A549 (cell line): ENCODE measurements at regions not wholly inside any gene's neighbourhood (a gene's known extent, or its start where the extent isn't known, plus 50 kb on each side); places are given as distances from the start of the nearest gene placed in this dataset.

ENCODE experiments used
- ATAC-seq, 2 experiments: fragments of 200-7000 bp in 1 of 2; fragments of >200 bp in 1 of 2; cut with Nextera tagmentation in 1 of 2; cut with Tn5 transposase in 1 of 2; 3 replicates each; pipeline versions ENCODE4 v1.8.0 to v1.9.1; 2018 to 2020; ENCODE audit warnings: mild to moderate bottlenecking in 1 of 2, moderate library complexity in 1 of 2
- CTCF ChIA-PET: fragments of 300-600 bp; sonication (Branson Sonifier 250); formaldehyde crosslinking; extraction: SDS; loops from one replicate; lab custom pipeline; 2021; ENCODE audit warnings: antibody characterized with exemption, inconsistent platforms; lab: Yijun Ruan, JAX
- POLR2A ChIA-PET: fragments of 350-600 bp; formaldehyde crosslinking; extraction: SDS; loops from one replicate; lab custom pipeline; 2021; ENCODE audit warnings: antibody characterized with exemption, inconsistent platforms; lab: Yijun Ruan, JAX
- DNase-seq, 2 experiments: peaks; one replicate each; pipeline versions ENCODE4 v3.0.0 to v3.0.0-alpha.2; 2011 to 2016; ENCODE audit warnings: low read depth in 1 of 2, low spot score in 1 of 2
- FAIRE-seq: peaks from 2 replicates; lab custom pipeline; 2011; peaks lifted over from hg19 to GRCh38; lab: Jason Lieb, UNC
- H3K27ac ChIP-seq, 2 experiments: fragments of >200 bp; sonication (Bioruptor Twin); formaldehyde crosslinking; 3 replicates each; pipeline ENCODE4 v1.5.1; 2016 to 2017
- H3K4me1 ChIP-seq: fragments of >200 bp; sonication (Bioruptor Twin); formaldehyde crosslinking; 3 replicates; pipeline ENCODE4 v1.6.1; 2016
- H3K4me2 ChIP-seq: fragments of >200 bp; sonication (Bioruptor Twin); formaldehyde crosslinking; 3 replicates; pipeline ENCODE4 v1.6.1; 2016
- H3K4me3 ChIP-seq: fragments of >200 bp; sonication (Bioruptor Twin); formaldehyde crosslinking; 3 replicates; pipeline ENCODE4 v1.5.1; 2016
- H3K9me3 ChIP-seq: fragments of >200 bp; sonication (Bioruptor Twin); formaldehyde crosslinking; 3 replicates; pipeline ENCODE4 v1.6.1; 2016
- CBX2 ChIP-seq: fragments of 200-600 bp; sonication (generic); IDR thresholded peaks from 2 replicates; pipeline ENCODE4 v1.6.1; 2016; ENCODE audit warnings: low read depth, mild to moderate bottlenecking, borderline replicate concordance
- CHD2 ChIP-seq: fragments of 150-350 bp; IDR thresholded peaks from 2 replicates; pipeline ENCODE4 v1.6.1; 2014; ENCODE audit warnings: low read length; ENCODE audit not compliant: partially characterized antibody
- CHD4 ChIP-seq: fragments of 200-600 bp; sonication (generic); IDR thresholded peaks from 2 replicates; pipeline ENCODE4 v1.6.1; 2016; ENCODE audit warnings: antibody characterized with exemption, mild to moderate bottlenecking, borderline replicate concordance
- ESRRA ChIP-seq: fragments of 150-350 bp; IDR thresholded peaks from 2 replicates; pipeline ENCODE4 v1.6.1; 2014; ENCODE audit warnings: mild to moderate bottlenecking, low read length, borderline replicate concordance
- HOXA7 ChIP-seq: fragments of 250-450 bp; sonication (Bioruptor Pico); IDR thresholded peaks from 2 replicates; pipeline ENCODE4 v1.5.0; 2020; ENCODE audit warnings: mild to moderate bottlenecking, moderate library complexity
- HOXB13 ChIP-seq: fragments of 250-450 bp; sonication (Bioruptor Pico); IDR thresholded peaks from 2 replicates; pipeline ENCODE4 v1.5.0; 2020; ENCODE audit warnings: low read depth, mild to moderate bottlenecking, moderate library complexity
- JUNB ChIP-seq: fragments of >200 bp; sonication (Bioruptor Twin); formaldehyde crosslinking; IDR thresholded peaks from 2 replicates; pipeline ENCODE4 v1.6.1; 2016
- KDM5A ChIP-seq: fragments of 200-600 bp; sonication (generic); IDR thresholded peaks from 2 replicates; pipeline ENCODE4 v1.6.1; 2016; ENCODE audit warnings: antibody characterized with exemption, mild to moderate bottlenecking
- MAFK ChIP-seq: fragments of 450-650 bp; IDR thresholded peaks from 2 replicates; pipeline ENCODE4 v1.6.1; 2014; ENCODE audit not compliant: partially characterized antibody
- NPAS2 ChIP-seq: fragments of 250-450 bp; sonication (Bioruptor Pico); IDR thresholded peaks from 2 replicates; pipeline ENCODE4 v1.8.0; 2022; ENCODE audit warnings: mild to moderate bottlenecking, moderate library complexity, borderline replicate concordance
- NR3C1 ChIP-seq: fragments of >200 bp; sonication (Bioruptor Twin); formaldehyde crosslinking; IDR thresholded peaks from 3 replicates; pipeline ENCODE4 v1.6.1; 2017
- POLR2AphosphoS2 ChIP-seq: conservative IDR thresholded peaks from 2 replicates; pipeline ENCODE4 v1.6.1; 2012; ENCODE audit warnings: low read length, improper control_type of control experiment, inconsistent platforms
- RAD21 ChIP-seq, 2 experiments: fragments of >200 bp in 1 of 2; sonication (Bioruptor Twin) in 1 of 2; formaldehyde crosslinking in 1 of 2; IDR thresholded peaks in 1 of 2; conservative IDR thresholded peaks in 1 of 2; 2 replicates in 1 of 2; 3 replicates in 1 of 2; pipeline ENCODE4 v1.6.1; 2012 to 2018; ENCODE audit warnings: inconsistent platforms in 1 of 2
- RARB ChIP-seq: fragments of 250-450 bp; sonication (Bioruptor Pico); IDR thresholded peaks from 2 replicates; pipeline ENCODE4 v1.8.0; 2021; ENCODE audit warnings: mild to moderate bottlenecking, moderate library complexity
- SMC3 ChIP-seq: fragments of >200 bp; sonication (Bioruptor Twin); formaldehyde crosslinking; IDR thresholded peaks from 3 replicates; pipeline ENCODE4 v1.6.1; 2018; ENCODE audit warnings: inconsistent platforms
- TP53 ChIP-seq: fragments of 250-450 bp; sonication (Bioruptor Pico); IDR thresholded peaks from 2 replicates; pipeline ENCODE4 v1.5.0; 2021; ENCODE audit warnings: mild to moderate bottlenecking, moderate library complexity
- ZFP36 ChIP-seq: fragments of 450-650 bp; IDR thresholded peaks from 2 replicates; pipeline ENCODE4 v1.6.1; 2014; ENCODE audit warnings: borderline replicate concordance; ENCODE audit not compliant: partially characterized antibody
- WGBS: methylation state at CpG from one replicate; pipeline ENCODE4 v1.1.6; 2017; ENCODE audit errors: missing lambda C conversion rate; 5-methylcytosine and 5-hydroxymethylcytosine counted together
- TF ChIP-seq, protein P1 (sequence below): fragments of >200 bp; sonication (Bioruptor Twin); formaldehyde crosslinking; IDR thresholded peaks from 3 replicates; pipeline ENCODE4 v1.6.1; 2016
- TF ChIP-seq, protein P2 (sequence below): fragments of 250-450 bp; sonication (Bioruptor Pico); IDR thresholded peaks from 2 replicates; pipeline ENCODE4 v1.5.0; 2020; ENCODE audit warnings: low read depth, mild to moderate bottlenecking, moderate library complexity
- TF ChIP-seq, protein P3 (sequence below): fragments of 200-600 bp; sonication (generic); IDR thresholded peaks from 2 replicates; pipeline ENCODE4 v1.6.1; 2016; ENCODE audit warnings: antibody characterized with exemption, mild to moderate bottlenecking, moderate library complexity

DNA sequence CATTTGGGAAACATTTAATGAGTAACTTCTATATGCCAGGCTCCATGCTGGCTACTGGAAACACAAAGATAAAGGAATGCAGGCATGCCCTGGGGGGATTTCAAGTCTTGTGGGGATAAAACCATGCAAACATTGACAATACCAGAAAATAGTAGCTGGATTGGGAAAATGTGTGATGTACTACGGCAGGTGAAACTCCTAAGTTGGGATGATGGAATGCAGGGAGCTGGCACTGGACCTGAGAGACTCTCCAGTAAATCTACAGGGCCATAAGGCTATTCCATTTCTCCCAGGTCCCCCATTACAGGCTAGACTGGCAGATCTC, 68.2 kb upstream of the NTRK3 start:
- H3K4me1 ChIP-seq: no peaks in the 10 kb centered on the region
- ATAC-seq: no peak
- no peak overlapping the region for H3K27ac ChIP-seq
- CTCF ChIA-PET: no interaction called here
- no peak for TF ChIP-seq HOXA7 (CRISPR knock-in tag)
- no peak for TF ChIP-seq POLR2AphosphoS2
- TF ChIP-seq TP53 (CRISPR knock-in tag): no peak
- no peak for TF ChIP-seq ZFP36
- no peak for TF ChIP-seq MAFK
- TF ChIP-seq, protein P1, sequence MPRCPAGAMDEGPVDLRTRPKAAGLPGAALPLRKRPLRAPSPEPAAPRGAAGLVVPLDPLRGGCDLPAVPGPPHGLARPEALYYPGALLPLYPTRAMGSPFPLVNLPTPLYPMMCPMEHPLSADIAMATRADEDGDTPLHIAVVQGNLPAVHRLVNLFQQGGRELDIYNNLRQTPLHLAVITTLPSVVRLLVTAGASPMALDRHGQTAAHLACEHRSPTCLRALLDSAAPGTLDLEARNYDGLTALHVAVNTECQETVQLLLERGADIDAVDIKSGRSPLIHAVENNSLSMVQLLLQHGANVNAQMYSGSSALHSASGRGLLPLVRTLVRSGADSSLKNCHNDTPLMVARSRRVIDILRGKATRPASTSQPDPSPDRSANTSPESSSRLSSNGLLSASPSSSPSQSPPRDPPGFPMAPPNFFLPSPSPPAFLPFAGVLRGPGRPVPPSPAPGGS: no peak
- no peak for TF ChIP-seq ESRRA
- no peak for TF ChIP-seq RAD21 (conservative IDR thresholded peaks at IDR 0.05 in 1 of 2, IDR thresholded peaks at IDR 0.05 in 1 of 2)
- TF ChIP-seq, protein P2, sequence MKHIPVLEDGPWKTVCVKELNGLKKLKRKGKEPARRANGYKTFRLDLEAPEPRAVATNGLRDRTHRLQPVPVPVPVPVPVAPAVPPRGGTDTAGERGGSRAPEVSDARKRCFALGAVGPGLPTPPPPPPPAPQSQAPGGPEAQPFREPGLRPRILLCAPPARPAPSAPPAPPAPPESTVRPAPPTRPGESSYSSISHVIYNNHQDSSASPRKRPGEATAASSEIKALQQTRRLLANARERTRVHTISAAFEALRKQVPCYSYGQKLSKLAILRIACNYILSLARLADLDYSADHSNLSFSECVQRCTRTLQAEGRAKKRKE (CRISPR knock-in tag): no peak
- no peak for TF ChIP-seq CHD2
- TF ChIP-seq NPAS2: no peak
- TF ChIP-seq NR3C1: no peak
- H3K4me2 ChIP-seq: no peak overlapping the region
- no peaks in the 10 kb centered on the region for H3K9me3 ChIP-seq
- POLR2A ChIA-PET: no interaction called here
- FAIRE-seq: no peak
- WGBS: 18% methylated on average over 1 of the region's 1 CpG
- no peak for DNase-seq
- H3K4me3 ChIP-seq: no peak overlapping the region

DNA sequence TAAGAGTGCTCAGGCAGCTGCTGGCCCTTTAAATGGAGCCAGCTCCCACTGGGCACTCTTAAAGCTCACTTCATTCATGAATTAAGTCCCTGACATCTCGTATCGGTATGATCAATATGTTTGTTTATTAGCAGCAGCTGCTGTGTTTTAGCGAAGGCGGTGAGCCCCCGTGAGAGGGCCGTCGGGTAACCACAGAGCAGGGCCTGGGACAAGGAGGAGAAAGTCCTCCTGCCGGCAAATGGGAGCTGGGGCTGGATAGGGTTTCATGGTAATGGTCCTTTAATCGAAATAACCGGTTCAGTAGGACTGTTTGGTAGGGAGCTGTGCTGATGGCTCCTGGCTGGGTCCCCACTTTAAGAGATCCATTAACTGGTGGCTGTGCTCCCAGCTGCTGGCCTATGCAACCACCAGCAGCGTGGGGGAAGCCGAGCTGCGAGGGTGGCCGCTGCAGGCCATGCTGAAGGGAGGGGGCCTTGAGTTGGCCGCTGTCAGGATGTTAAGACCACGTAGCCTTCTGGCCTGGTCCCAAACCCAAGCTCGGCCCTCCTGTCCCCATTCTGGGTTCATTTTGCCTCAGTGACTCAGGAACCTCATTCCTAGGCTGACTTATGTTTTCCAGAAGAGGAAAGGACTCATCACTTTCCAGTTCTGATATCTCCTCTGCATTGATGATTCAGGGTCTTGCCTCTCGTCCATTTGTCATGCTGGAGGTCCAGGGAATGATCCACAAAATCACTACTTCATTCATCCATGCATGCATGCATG, 67.6 kb upstream of the NTRK3 start:
- no peak overlapping the region for H3K4me3 ChIP-seq
- DNase-seq (no peak), ATAC-seq (no peak), FAIRE-seq (no peak)
- no peaks in the 10 kb centered on the region for H3K9me3 ChIP-seq
- no peaks in the 10 kb centered on the region for H3K4me1 ChIP-seq
- ChIA-PET POLR2A (no interaction called here), CTCF (no interaction called here)
- no peak overlapping the region for H3K4me2 ChIP-seq
- TF ChIP-seq NPAS2 (no peak), ZFP36 (no peak), JUNB (no peak), HOXB13 (CRISPR knock-in tag) (no peak), KDM5A (no peak), RARB (no peak), SMC3 (no peak), CBX2 (no peak), CHD4 (no peak), CHD2 (no peak)
- TF ChIP-seq, protein P3, sequence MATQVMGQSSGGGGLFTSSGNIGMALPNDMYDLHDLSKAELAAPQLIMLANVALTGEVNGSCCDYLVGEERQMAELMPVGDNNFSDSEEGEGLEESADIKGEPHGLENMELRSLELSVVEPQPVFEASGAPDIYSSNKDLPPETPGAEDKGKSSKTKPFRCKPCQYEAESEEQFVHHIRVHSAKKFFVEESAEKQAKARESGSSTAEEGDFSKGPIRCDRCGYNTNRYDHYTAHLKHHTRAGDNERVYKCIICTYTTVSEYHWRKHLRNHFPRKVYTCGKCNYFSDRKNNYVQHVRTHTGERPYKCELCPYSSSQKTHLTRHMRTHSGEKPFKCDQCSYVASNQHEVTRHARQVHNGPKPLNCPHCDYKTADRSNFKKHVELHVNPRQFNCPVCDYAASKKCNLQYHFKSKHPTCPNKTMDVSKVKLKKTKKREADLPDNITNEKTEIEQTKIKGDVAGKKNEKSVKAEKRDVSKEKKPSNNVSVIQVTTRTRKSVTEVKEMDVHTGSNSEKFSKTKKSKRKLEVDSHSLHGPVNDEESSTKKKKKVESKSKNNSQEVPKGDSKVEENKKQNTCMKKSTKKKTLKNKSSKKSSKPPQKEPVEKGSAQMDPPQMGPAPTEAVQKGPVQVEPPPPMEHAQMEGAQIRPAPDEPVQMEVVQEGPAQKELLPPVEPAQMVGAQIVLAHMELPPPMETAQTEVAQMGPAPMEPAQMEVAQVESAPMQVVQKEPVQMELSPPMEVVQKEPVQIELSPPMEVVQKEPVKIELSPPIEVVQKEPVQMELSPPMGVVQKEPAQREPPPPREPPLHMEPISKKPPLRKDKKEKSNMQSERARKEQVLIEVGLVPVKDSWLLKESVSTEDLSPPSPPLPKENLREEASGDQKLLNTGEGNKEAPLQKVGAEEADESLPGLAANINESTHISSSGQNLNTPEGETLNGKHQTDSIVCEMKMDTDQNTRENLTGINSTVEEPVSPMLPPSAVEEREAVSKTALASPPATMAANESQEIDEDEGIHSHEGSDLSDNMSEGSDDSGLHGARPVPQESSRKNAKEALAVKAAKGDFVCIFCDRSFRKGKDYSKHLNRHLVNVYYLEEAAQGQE: no peak
- WGBS: 53% methylated on average over 18 of the region's 18 CpGs
- H3K27ac ChIP-seq: no peak overlapping the region
